PFSK-1 (cell line): ENCODE measurements at regions not wholly inside any gene's neighbourhood (a gene's known extent, or its start where the extent isn't known, plus 50 kb on each side); places are given as distances from the start of the nearest gene placed in this dataset.

ENCODE experiments used
- SIN3A ChIP-seq: IDR thresholded peaks from 2 replicates; pipeline ENCODE4 v1.6.1; 2012; ENCODE audit warnings: mild to moderate bottlenecking, low read length, moderate library complexity, borderline replicate concordance; ENCODE audit not compliant: insufficient read depth
- TAF1 ChIP-seq: IDR thresholded peaks from 2 replicates; pipeline ENCODE4 v1.6.1; 2012; ENCODE audit warnings: low read length, control low read depth, borderline replicate concordance; ENCODE audit not compliant: insufficient read depth

- TF ChIP-seq SIN3A (no peak), TAF1 (no peak)
These were observed 153.6 kb downstream of the FOXA2 start for GRCh38 chr20:22430746-22431168.
